Retinal pigment epithelial cell (primary cell): ENCODE measurements at regions not wholly inside any gene's neighbourhood (a gene's known extent, or its start where the extent isn't known, plus 50 kb on each side); places are given as distances from the start of the nearest gene placed in this dataset.
"Not testable (repeated sequence)": the region's sequence is repeated elsewhere in the genome, so short reads cannot be mapped to it uniquely, and the experiment has no call there.

Source experiments
- DNase-seq: peaks from one replicate; pipeline ENCODE4 v3.0.0-alpha.2; 2010; ENCODE audit warnings: low read depth
- H3K4me3 ChIP-seq: 2 replicates; pipeline ENCODE4 v1.5.1; 2011; ENCODE audit warnings: mild to moderate bottlenecking, low read length, control low read depth, moderate library complexity
- CTCF ChIP-seq: conservative IDR thresholded peaks from 2 replicates; pipeline ENCODE4 v1.5.1; 2011; ENCODE audit warnings: low read depth, low read length, control low read depth, inconsistent platforms

- no peak for DNase-seq
- H3K4me3 ChIP-seq: no peak overlapping the region
- no peak for TF ChIP-seq CTCF
These were observed 130.9 kb downstream of the RELL1 start for GRCh38 chr4:37555322-37555721.

- DNase-seq, H3K4me3 ChIP-seq: not testable (repeated sequence)
These were observed 136.3 kb downstream of the RELL1 start for GRCh38 chr4:37549866-37550265.

- DNase-seq: peak; percentile 69
- no peak for TF ChIP-seq CTCF
- no peak overlapping the region for H3K4me3 ChIP-seq
These were observed 137.1 kb downstream of the RELL1 start for GRCh38 chr4:37549041-37549440.

GRCh38 chr4:37546586-37546985 is 139.6 kb downstream of the RELL1 start:
- no peak for DNase-seq
- no peak for TF ChIP-seq CTCF

GRCh38 chr4:37542706-37543105 is 143.5 kb downstream of the RELL1 start:
- H3K4me3 ChIP-seq: no peak overlapping the region
- no peak for TF ChIP-seq CTCF
- DNase-seq: no peak

More at GRCh38 chr4:37546586-37546985, 139.6 kb downstream of the RELL1 start:
- H3K4me3 ChIP-seq: no peak overlapping the region

- no peak overlapping the region for H3K4me3 ChIP-seq
- TF ChIP-seq CTCF: no peak
- no peak for DNase-seq
These were observed 144.2 kb downstream of the RELL1 start for GRCh38 chr4:37541956-37542355.

- H3K4me3 ChIP-seq: no peak overlapping the region
- no peak for DNase-seq
- TF ChIP-seq CTCF: no peak
These were observed 145.7 kb downstream of the RELL1 start for GRCh38 chr4:37540486-37540885.

GRCh38 chr4:37538931-37539330 is 147.2 kb downstream of the RELL1 start:
- TF ChIP-seq CTCF: no peak
- H3K4me3 ChIP-seq: no peak overlapping the region
- DNase-seq: no peak
